ENCODE measurements at regions not wholly inside any gene's neighbourhood (a gene's known extent, or its start where the extent isn't known, plus 50 kb on each side); places are given as distances from the start of the nearest gene placed in this dataset.
"Not testable (repeated sequence)": the region's sequence is repeated elsewhere in the genome, so short reads cannot be mapped to it uniquely, and the experiment has no call there.

GRCh38 chr3:178086144-178086825 is 450.0 kb upstream of the KCNMB2 start:
- no peak overlapping the region for H3K4me3 ChIP-seq (ENCODE audit: low read length)
- TF ChIP-seq ZNF274 (IDR thresholded peaks at IDR 0.05; ENCODE audit: low read depth, low read length), result no peak

GRCh38 chr3:178087376-178087775 is 448.9 kb upstream of the KCNMB2 start:
- H3K4me3 ChIP-seq (ENCODE audit: low read length), result no peak overlapping the region
- TF ChIP-seq ZNF274 (IDR thresholded peaks at IDR 0.05; ENCODE audit: low read depth, low read length), result no peak

GRCh38 chr3:178088963-178089362 is 447.3 kb upstream of the KCNMB2 start:
- TF ChIP-seq ZNF274 (IDR thresholded peaks at IDR 0.05; ENCODE audit: low read depth, low read length), result no peak
- no peak overlapping the region for H3K4me3 ChIP-seq (ENCODE audit: low read length)

GRCh38 chr3:178090899-178091298 is 445.3 kb upstream of the KCNMB2 start:
- H3K4me3 ChIP-seq (ENCODE audit: low read length), result no peak overlapping the region
- TF ChIP-seq ZNF274 (IDR thresholded peaks at IDR 0.05; ENCODE audit: low read depth, low read length), result no peak

DNA sequence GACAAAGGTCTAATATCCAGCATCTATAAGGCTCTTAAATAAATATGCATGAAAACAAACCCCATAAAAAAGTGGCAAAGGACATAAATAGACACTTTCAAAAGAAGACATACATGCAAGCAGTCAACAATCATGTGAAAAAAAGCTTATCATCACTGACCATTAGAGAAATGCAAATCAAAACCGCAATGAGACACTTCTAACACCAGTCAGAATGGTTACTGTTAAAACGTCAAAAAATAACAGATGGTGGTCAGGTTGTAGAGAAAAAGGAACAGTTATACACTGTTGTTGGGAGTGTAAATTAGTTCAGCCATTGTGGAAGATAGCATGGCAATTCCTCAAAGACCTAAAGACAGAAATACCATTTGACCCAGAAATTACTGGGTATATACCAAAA is 440.7 kb upstream of the KCNMB2 start:
- no peak overlapping the region for H3K4me3 ChIP-seq (ENCODE audit: low read length)
- no peak for TF ChIP-seq ZNF274 (IDR thresholded peaks at IDR 0.05; ENCODE audit: low read depth, low read length)

DNA sequence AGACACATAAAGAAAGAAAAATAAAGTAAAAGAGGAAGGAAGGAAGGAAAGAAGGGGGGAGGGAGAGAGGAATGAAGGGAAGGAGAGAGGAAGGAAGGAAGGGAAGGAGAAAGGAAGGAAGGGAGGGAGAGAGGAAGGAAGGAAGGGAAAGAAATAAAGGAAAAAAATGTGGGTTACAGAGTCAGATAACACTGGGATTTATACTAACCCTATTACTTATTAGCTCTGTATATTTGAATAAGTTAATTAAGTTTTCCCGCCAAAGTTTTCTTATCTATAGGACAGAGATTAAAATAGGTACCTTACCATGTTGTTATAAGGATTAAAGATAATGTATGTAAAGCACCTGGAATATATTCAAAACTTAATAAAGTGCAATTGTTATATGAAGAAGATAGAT is 439.3 kb upstream of the KCNMB2 start:
- no peak for TF ChIP-seq ZNF274 (IDR thresholded peaks at IDR 0.05; ENCODE audit: low read depth, low read length)
- H3K4me3 ChIP-seq (ENCODE audit: low read length), result no peak overlapping the region

GRCh38 chr3:178097576-178097975 is 438.7 kb upstream of the KCNMB2 start:
- no peak overlapping the region for H3K4me3 ChIP-seq (ENCODE audit: low read length)
- TF ChIP-seq ZNF274 (IDR thresholded peaks at IDR 0.05; ENCODE audit: low read depth, low read length), result no peak

DNA sequence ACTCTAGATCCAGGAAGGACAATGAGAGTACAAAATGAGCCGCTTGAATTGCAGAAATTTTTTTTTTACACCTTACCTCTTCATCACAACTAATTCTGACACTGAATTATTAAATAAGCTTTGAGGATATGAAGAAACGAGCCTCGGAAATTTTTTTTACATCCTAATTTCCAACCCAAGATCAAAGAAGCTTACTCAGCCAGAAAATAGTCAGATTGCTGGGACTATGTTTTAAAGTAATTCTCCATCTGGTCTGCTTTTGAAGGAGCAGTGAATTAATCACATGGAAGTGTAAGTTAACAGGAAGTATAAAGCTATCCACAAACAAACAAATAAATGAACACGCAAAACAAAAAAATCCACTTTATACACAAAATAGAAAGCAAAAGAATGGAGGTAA is 437.0 kb upstream of the KCNMB2 start:
- H3K4me3 ChIP-seq (ENCODE audit: low read length), result no peak overlapping the region
- TF ChIP-seq ZNF274 (IDR thresholded peaks at IDR 0.05; ENCODE audit: low read depth, low read length), result no peak

GRCh38 chr3:178099862-178100261 is 436.4 kb upstream of the KCNMB2 start:
- H3K4me3 ChIP-seq (ENCODE audit: low read length), result no peak overlapping the region
- no peak for TF ChIP-seq ZNF274 (IDR thresholded peaks at IDR 0.05; ENCODE audit: low read depth, low read length)

- TF ChIP-seq ZNF274 (IDR thresholded peaks at IDR 0.05; ENCODE audit: low read depth, low read length), result no peak
- no peak overlapping the region for H3K4me3 ChIP-seq (ENCODE audit: low read length)
These were observed 435.3 kb upstream of the KCNMB2 start for GRCh38 chr3:178100908-178101307.

GRCh38 chr3:178103140-178103539 is 433.1 kb upstream of the KCNMB2 start:
- TF ChIP-seq ZNF274 (IDR thresholded peaks at IDR 0.05; ENCODE audit: low read depth, low read length), result no peak
- no peak overlapping the region for H3K4me3 ChIP-seq (ENCODE audit: low read length)

DNA sequence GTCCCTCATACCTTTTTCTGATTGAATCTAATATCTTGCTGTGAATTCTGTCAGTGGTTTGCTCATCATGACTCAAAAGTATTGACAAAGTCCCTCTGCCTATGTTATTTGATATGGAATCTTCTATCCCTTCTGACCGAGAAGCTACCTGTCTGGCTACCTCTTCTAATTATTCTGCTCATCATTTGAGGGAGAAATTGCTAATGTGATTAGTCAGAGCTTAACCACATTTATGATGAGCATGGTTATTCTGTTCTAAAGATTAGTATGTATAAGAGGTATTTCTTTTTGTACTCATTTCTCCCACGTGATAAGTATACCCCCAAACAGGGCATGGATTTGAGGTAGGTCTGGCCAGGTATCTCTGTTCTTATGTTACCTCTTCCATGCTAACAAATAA is 428.4 kb upstream of the KCNMB2 start:
- no peak overlapping the region for H3K4me3 ChIP-seq (ENCODE audit: low read length)
- no peak for TF ChIP-seq ZNF274 (IDR thresholded peaks at IDR 0.05; ENCODE audit: low read depth, low read length)

- no peak overlapping the region for H3K4me3 ChIP-seq (ENCODE audit: low read length)
- no peak for TF ChIP-seq ZNF274 (IDR thresholded peaks at IDR 0.05; ENCODE audit: low read depth, low read length)
These were observed 426.5 kb upstream of the KCNMB2 start for GRCh38 chr3:178109691-178110090.

GRCh38 chr3:178112134-178112533 is 424.1 kb upstream of the KCNMB2 start:
- H3K4me3 ChIP-seq (ENCODE audit: low read length), result no peak overlapping the region
- no peak for TF ChIP-seq ZNF274 (IDR thresholded peaks at IDR 0.05; ENCODE audit: low read depth, low read length)

GRCh38 chr3:178112552-178112951 is 423.7 kb upstream of the KCNMB2 start:
- not testable (repeated sequence) for H3K4me3 ChIP-seq (ENCODE audit: low read length)

- no peak for TF ChIP-seq ZNF274 (IDR thresholded peaks at IDR 0.05; ENCODE audit: low read depth, low read length)
- no peak overlapping the region for H3K4me3 ChIP-seq (ENCODE audit: low read length)
These were observed 418.6 kb upstream of the KCNMB2 start for GRCh38 chr3:178117641-178118040.

GRCh38 chr3:178119608-178120295 is 416.5 kb upstream of the KCNMB2 start:
- not testable (repeated sequence) for H3K4me3 ChIP-seq (ENCODE audit: low read length)

Measured in GM08714 (cell line).